Prostate gland (tissue), 2 donors: ENCODE measurements at regions not wholly inside any gene's neighbourhood (a gene's known extent, or its start where the extent isn't known, plus 50 kb on each side); places are given as distances from the start of the nearest gene placed in this dataset.

Experiments used
- POLR2A ChIP-seq: fragments of 450-650 bp; IDR thresholded peaks from one replicate; pipeline ENCODE4 v1.6.1; 2016; ENCODE audit warnings: antibody characterized with exemption, mild to moderate bottlenecking
- TF ChIP-seq, protein P1 (sequence below), 4 experiments: fragments of 200-600 bp in 2 of 4; fragments of 450-650 bp in 2 of 4; sonication (generic) in 2 of 4; IDR thresholded peaks; 1 replicate in 3 of 4; 2 replicates in 1 of 4; pipeline ENCODE4 v1.5.1; 2016 to 2019; ENCODE audit warnings: antibody characterized with exemption in 4 of 4, mild to moderate bottlenecking in 2 of 4, moderate library complexity in 2 of 4

DNA sequence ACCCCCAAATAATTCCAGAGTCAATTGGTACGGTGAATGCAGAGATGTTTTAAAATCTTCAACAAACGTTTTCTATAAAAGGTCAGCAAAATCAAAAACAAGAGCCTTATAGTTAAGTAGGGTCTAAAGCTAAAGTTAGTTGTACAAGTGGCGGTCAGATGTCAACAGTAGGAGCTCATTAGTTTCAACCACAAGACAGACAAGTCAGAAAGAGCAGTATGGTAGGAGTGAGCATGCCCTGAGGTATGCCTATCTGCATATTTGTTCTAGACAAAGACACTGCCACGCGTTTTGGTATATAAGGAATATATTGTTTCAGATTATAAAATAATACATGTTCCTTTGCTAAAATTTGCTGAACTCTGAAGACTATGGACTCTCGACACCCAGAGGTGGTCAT is 431.5 kb upstream of the KIF2B start:
- TF ChIP-seq, protein P1, sequence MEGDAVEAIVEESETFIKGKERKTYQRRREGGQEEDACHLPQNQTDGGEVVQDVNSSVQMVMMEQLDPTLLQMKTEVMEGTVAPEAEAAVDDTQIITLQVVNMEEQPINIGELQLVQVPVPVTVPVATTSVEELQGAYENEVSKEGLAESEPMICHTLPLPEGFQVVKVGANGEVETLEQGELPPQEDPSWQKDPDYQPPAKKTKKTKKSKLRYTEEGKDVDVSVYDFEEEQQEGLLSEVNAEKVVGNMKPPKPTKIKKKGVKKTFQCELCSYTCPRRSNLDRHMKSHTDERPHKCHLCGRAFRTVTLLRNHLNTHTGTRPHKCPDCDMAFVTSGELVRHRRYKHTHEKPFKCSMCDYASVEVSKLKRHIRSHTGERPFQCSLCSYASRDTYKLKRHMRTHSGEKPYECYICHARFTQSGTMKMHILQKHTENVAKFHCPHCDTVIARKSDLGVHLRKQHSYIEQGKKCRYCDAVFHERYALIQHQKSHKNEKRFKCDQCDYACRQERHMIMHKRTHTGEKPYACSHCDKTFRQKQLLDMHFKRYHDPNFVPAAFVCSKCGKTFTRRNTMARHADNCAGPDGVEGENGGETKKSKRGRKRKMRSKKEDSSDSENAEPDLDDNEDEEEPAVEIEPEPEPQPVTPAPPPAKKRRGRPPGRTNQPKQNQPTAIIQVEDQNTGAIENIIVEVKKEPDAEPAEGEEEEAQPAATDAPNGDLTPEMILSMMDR (IDR thresholded peaks at IDR 0.05): no peak
- TF ChIP-seq POLR2A: no peak
